ENCODE measurements at regions not wholly inside any gene's neighbourhood (a gene's known extent, or its start where the extent isn't known, plus 50 kb on each side); places are given as distances from the start of the nearest gene placed in this dataset.
"Not testable (repeated sequence)": the region's sequence is repeated elsewhere in the genome, so short reads cannot be mapped to it uniquely, and the experiment has no call there.

DNA sequence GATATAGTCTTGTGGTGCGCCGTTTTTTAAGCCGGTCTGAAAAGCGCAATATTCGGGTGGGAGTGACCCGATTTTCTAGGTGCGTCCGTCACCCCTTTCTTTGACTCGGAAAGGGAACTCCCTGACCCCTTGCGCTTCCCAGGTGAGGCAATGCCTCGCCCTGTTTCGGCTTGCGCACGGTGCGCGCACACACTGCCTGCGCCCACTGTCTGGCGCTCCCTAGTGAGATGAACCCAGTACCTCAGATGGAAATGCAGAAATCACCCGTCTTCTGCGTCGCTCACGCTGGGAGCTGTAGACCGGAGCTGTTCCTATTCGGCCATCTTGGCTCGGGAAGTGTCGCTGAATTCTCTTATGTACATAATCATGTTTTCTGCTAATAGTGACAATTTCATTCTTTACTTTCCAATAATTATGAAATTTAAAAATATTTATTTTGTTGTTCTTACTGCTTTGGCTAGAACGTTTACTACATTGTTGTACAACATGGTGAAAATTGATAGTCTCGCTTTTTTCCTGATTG, 61.2 kb upstream of the MINDY3 start:
- H4K91ac ChIP-seq (ENCODE audit: insufficient read depth, low read depth, low read length); H2BK120ac ChIP-seq (ENCODE audit: low read depth, low read length); H3K9me1 ChIP-seq (ENCODE audit: insufficient read depth, low read length); H2AFZ ChIP-seq (replicated peaks; ENCODE audit: low read length, poor library complexity); in situ Hi-C loops (cut with MboI; ENCODE audit: low sequenced_read_pairs); H3K9ac ChIP-seq (ENCODE audit: low read depth, low read length); H3K4me3 ChIP-seq (ENCODE audit: insufficient read depth, low read depth, low read length); H3K14ac ChIP-seq (replicated peaks; ENCODE audit: low read depth, low read length); BruUV-seq (replicated peaks); H3K4me2 ChIP-seq (ENCODE audit: low read depth, low read length); H2AK5ac ChIP-seq (ENCODE audit: low read depth, low read length); H2BK15ac ChIP-seq (ENCODE audit: low read depth, low read length); H3K56ac ChIP-seq (ENCODE audit: extremely low read depth, insufficient read depth, low read length); DNase-seq; H3K18ac ChIP-seq (ENCODE audit: low read depth, low read length); H2BK5ac ChIP-seq (ENCODE audit: low read depth, low read length, poor library complexity, severe bottlenecking); H4K8ac ChIP-seq (ENCODE audit: low read depth in 2 of 2, low read length in 2 of 2); H3K9me3 ChIP-seq (ENCODE audit: control insufficient read depth, insufficient read depth, low read length); dilution Hi-C loops (cut with HindIII; ENCODE audit: low sequenced_read_pairs, unreplicated experiment); H2BK20ac ChIP-seq (ENCODE audit: low read depth, low read length); CTCF ChIA-PET; H3K79me1 ChIP-seq (ENCODE audit: low read depth in 1 of 2, low read length in 2 of 2); H2AK9ac ChIP-seq (replicated peaks; ENCODE audit: low read depth, low read length, poor library complexity); ATAC-seq (ENCODE audit: low read depth); H3K4ac ChIP-seq (ENCODE audit: low read depth, low read length); H3K27ac ChIP-seq (ENCODE audit: insufficient read depth, low read length); POLR2A ChIA-PET (ENCODE audit: unreplicated experiment); intact Hi-C loops (cut with micrococcal nuclease); H4K5ac ChIP-seq (ENCODE audit: low read depth, low read length); H3K4me1 ChIP-seq (ENCODE audit: control insufficient read depth, insufficient read depth, low read length); H3K23ac ChIP-seq (ENCODE audit: low read depth, low read length); H3K27me3 ChIP-seq (ENCODE audit: control insufficient read depth, insufficient read depth, low read length); H4K20me1 ChIP-seq (ENCODE audit: insufficient read depth, low read length); H3K36me3 ChIP-seq (ENCODE audit: control insufficient read depth, insufficient read depth, low read length): not testable (repeated sequence)
- WGBS, 2 experiments (ENCODE audit: extremely low coverage in 2 of 2, insufficient read length in 1 of 2), result 100% methylated on average over 2 of the region's 28 CpGs; no CpG with 5 or more reads in 1 of the 2 experiments

Data from IMR-90 (cell line).